ENCODE measurements at regions not wholly inside any gene's neighbourhood (a gene's known extent, or its start where the extent isn't known, plus 50 kb on each side); places are given as distances from the start of the nearest gene placed in this dataset.
"Not testable (repeated sequence)": the region's sequence is repeated elsewhere in the genome, so short reads cannot be mapped to it uniquely, and the experiment has no call there.

- DNase-seq: not testable (repeated sequence)
These were observed 473.3 kb upstream of the NPAP1 start for GRCh38 chr15:24202297-24202696.

GRCh38 chr15:24211742-24212476 is 463.7 kb upstream of the NPAP1 start:
- not testable (repeated sequence) for DNase-seq

- DNase-seq: no peak
These were observed 451.8 kb upstream of the NPAP1 start for GRCh38 chr15:24223739-24224138.

- DNase-seq: no peak
These were observed 451.4 kb upstream of the NPAP1 start for GRCh38 chr15:24224161-24224560.

GRCh38 chr15:24228922-24229321 is 446.7 kb upstream of the NPAP1 start:
- not testable (repeated sequence) for DNase-seq

GRCh38 chr15:24233134-24233533 is 442.4 kb upstream of the NPAP1 start:
- DNase-seq: not testable (repeated sequence)

- DNase-seq: not testable (repeated sequence)
These were observed 435.0 kb upstream of the NPAP1 start for GRCh38 chr15:24240580-24240979.

- DNase-seq: not testable (repeated sequence)
These were observed 416.5 kb upstream of the NPAP1 start for GRCh38 chr15:24259106-24259505.

- DNase-seq: not testable (repeated sequence)
These were observed 415.2 kb upstream of the NPAP1 start for GRCh38 chr15:24260407-24260806.

GRCh38 chr15:24260854-24261253 is 414.7 kb upstream of the NPAP1 start:
- not testable (repeated sequence) for DNase-seq

- not testable (repeated sequence) for DNase-seq
These were observed 406.9 kb upstream of the NPAP1 start for GRCh38 chr15:24268536-24269165.

GRCh38 chr15:24269166-24269571 is 406.4 kb upstream of the NPAP1 start:
- DNase-seq: no peak

- no peak for DNase-seq
These were observed 405.7 kb upstream of the NPAP1 start for GRCh38 chr15:24269923-24270322.

GRCh38 chr15:24271496-24272244 is 403.9 kb upstream of the NPAP1 start:
- not testable (repeated sequence) for DNase-seq

GRCh38 chr15:24292837-24293236 is 382.7 kb upstream of the NPAP1 start:
- no peak for DNase-seq

GRCh38 chr15:24300804-24301368 is 374.7 kb upstream of the NPAP1 start:
- DNase-seq: not testable (repeated sequence)

GRCh38 chr15:24301999-24302398 is 373.6 kb upstream of the NPAP1 start:
- not testable (repeated sequence) for DNase-seq

- not testable (repeated sequence) for DNase-seq
These were observed 370.8 kb upstream of the NPAP1 start for GRCh38 chr15:24304747-24305146.

GRCh38 chr15:24305643-24306042 is 369.9 kb upstream of the NPAP1 start:
- not testable (repeated sequence) for DNase-seq

- DNase-seq: not testable (repeated sequence)
These were observed 365.9 kb upstream of the NPAP1 start for GRCh38 chr15:24309700-24310099.

- DNase-seq: not testable (repeated sequence)
These were observed 363.9 kb upstream of the NPAP1 start for GRCh38 chr15:24311692-24312091.

GRCh38 chr15:24316326-24316725 is 359.2 kb upstream of the NPAP1 start:
- not testable (repeated sequence) for DNase-seq

- no peak for DNase-seq
These were observed 356.6 kb upstream of the NPAP1 start for GRCh38 chr15:24318981-24319380.
